Calu3 (cell line): ENCODE measurements at regions not wholly inside any gene's neighbourhood (a gene's known extent, or its start where the extent isn't known, plus 50 kb on each side); places are given as distances from the start of the nearest gene placed in this dataset.

Experiments
- BruUV-seq: library from RNA; stranded (reverse); fragments of 400-500 nt; replicated peaks from 2 replicates; lab custom pipeline; 2021; lab: Mats Ljungman, UMichigan
- CTCF ChIA-PET: fragments of 300-600 bp; sonication (Branson Sonifier 250); formaldehyde crosslinking; loops from one replicate; lab custom pipeline; 2022; ENCODE audit warnings: antibody characterized with exemption; lab: Charles Lee
- DNase-seq: peaks from one replicate; pipeline ENCODE4 v3.0.0; 2022
- H3K27ac Mint-ChIP-seq: one replicate; pipeline ENCODE4 v1.8.0; 2022; ENCODE audit warnings: mixed read lengths; ENCODE audit not compliant: unreplicated experiment
- H3K27me3 Mint-ChIP-seq: one replicate; pipeline ENCODE4 v1.8.0; 2022; ENCODE audit warnings: mixed read lengths; ENCODE audit not compliant: unreplicated experiment
- H3K36me3 Mint-ChIP-seq: one replicate; pipeline ENCODE4 v1.8.0; 2022; ENCODE audit warnings: mild to moderate bottlenecking, moderate library complexity, mixed read lengths; ENCODE audit not compliant: insufficient read depth, unreplicated experiment
- H3K4me1 Mint-ChIP-seq: one replicate; pipeline ENCODE4 v1.8.0; 2022; ENCODE audit warnings: mild to moderate bottlenecking, low read depth, mixed read lengths; ENCODE audit not compliant: unreplicated experiment
- H3K4me3 Mint-ChIP-seq: one replicate; pipeline ENCODE4 v1.8.0; 2022; ENCODE audit warnings: mild to moderate bottlenecking, low read depth, moderate library complexity, mixed read lengths; ENCODE audit not compliant: unreplicated experiment
- H3K9me3 Mint-ChIP-seq: one replicate; pipeline ENCODE4 v1.8.0; 2022; ENCODE audit warnings: low read depth, mixed read lengths; ENCODE audit not compliant: unreplicated experiment
- CTCF ChIP-seq: fragments of 200-600 bp; IDR thresholded peaks from one replicate; pipeline ENCODE4 v1.8.0; 2022; ENCODE audit warnings: antibody characterized with exemption; ENCODE audit not compliant: unreplicated experiment
- intact Hi-C: fragments of 100-400 bp; cut with micrococcal nuclease; formaldehyde crosslinking; loops from one replicate; pipeline ENCODE4 v1.10.0; 2022; ENCODE audit not compliant: unreplicated experiment

GRCh38 chr11:127255209-127255608 is 254.6 kb upstream of the KIRREL3 start:
- no peak for DNase-seq
- CTCF ChIA-PET, result no interaction called here
- Mint-ChIP-seq H3K27ac (no peak overlapping the region), H3K27me3 (no peaks in the 10 kb centered on the region), H3K9me3 (peaks cover 2% of the 10 kb centered on the region), H3K4me3 (no peak overlapping the region), H3K4me1 (no peaks in the 10 kb centered on the region), H3K36me3 (no peaks in the 10 kb centered on the region)
- intact Hi-C loops, result no loop called here
- TF ChIP-seq CTCF, result no peak
- no TSS peak for BruUV-seq

GRCh38 chr11:127252321-127252720 is 251.8 kb upstream of the KIRREL3 start:
- no TSS peak for BruUV-seq
- Mint-ChIP-seq H3K4me1 (no peaks in the 10 kb centered on the region), H3K27me3 (peaks cover 10% of the 10 kb centered on the region), H3K27ac (no peak overlapping the region), H3K36me3 (no peaks in the 10 kb centered on the region), H3K4me3 (no peak overlapping the region), H3K9me3 (peaks cover 2% of the 10 kb centered on the region)
- no peak for TF ChIP-seq CTCF
- no peak for DNase-seq
- intact Hi-C loops, result no loop called here
- CTCF ChIA-PET, result no interaction called here

- CTCF ChIA-PET, result no interaction called here
- Mint-ChIP-seq H3K27me3 (peaks cover 29% of the 10 kb centered on the region), H3K9me3 (peaks cover 3% of the 10 kb centered on the region), H3K4me1 (no peaks in the 10 kb centered on the region), H3K27ac (no peak overlapping the region), H3K4me3 (no peak overlapping the region), H3K36me3 (no peaks in the 10 kb centered on the region)
- intact Hi-C loops, result no loop called here
- no TSS peak for BruUV-seq
- DNase-seq, result no peak
- no peak for TF ChIP-seq CTCF
Observed at GRCh38 chr11:127249576-127249975, 249.0 kb upstream of the KIRREL3 start.

GRCh38 chr11:127248476-127248875 is 247.9 kb upstream of the KIRREL3 start:
- no peaks in the 10 kb centered on the region for H3K36me3 Mint-ChIP-seq
- no TSS peak for BruUV-seq
- no peak overlapping the region for H3K4me3 Mint-ChIP-seq
- CTCF ChIA-PET, result no interaction called here
- H3K4me1 Mint-ChIP-seq, result no peaks in the 10 kb centered on the region
- DNase-seq, result no peak
- H3K27me3 Mint-ChIP-seq, result peaks cover 29% of the 10 kb centered on the region
- intact Hi-C loops, result no loop called here
- peaks cover 3% of the 10 kb centered on the region for H3K9me3 Mint-ChIP-seq
- no peak for TF ChIP-seq CTCF
- no peak overlapping the region for H3K27ac Mint-ChIP-seq
